ENCODE measurements at regions not wholly inside any gene's neighbourhood (a gene's known extent, or its start where the extent isn't known, plus 50 kb on each side); places are given as distances from the start of the nearest gene placed in this dataset.

- H3K4me3 ChIP-seq (ENCODE audit: low read length) = no peak overlapping the region
- peak; percentile 61 for DNase-seq (ENCODE audit: low read depth)
- TF ChIP-seq CTCF (conservative IDR thresholded peaks at IDR 0.05; ENCODE audit: low read depth, low read length) = no peak
These were observed 89.1 kb upstream of the LHCGR start for GRCh38 chr2:48844417-48845155.

- no peak for DNase-seq (ENCODE audit: low read depth)
- no peak for TF ChIP-seq CTCF (conservative IDR thresholded peaks at IDR 0.05; ENCODE audit: low read depth, low read length)
These were observed 85.6 kb upstream of the LHCGR start for GRCh38 chr2:48841126-48841525.

GRCh38 chr2:48838029-48838428 is 82.5 kb upstream of the LHCGR start:
- no peak overlapping the region for H3K4me3 ChIP-seq (ENCODE audit: low read length)
- no peak for TF ChIP-seq CTCF (conservative IDR thresholded peaks at IDR 0.05; ENCODE audit: low read depth, low read length)

More at GRCh38 chr2:48841126-48841525, 85.6 kb upstream of the LHCGR start:
- no peak overlapping the region for H3K4me3 ChIP-seq (ENCODE audit: low read length)

GRCh38 chr2:48829569-48829968 is 74.0 kb upstream of the LHCGR start:
- TF ChIP-seq CTCF (conservative IDR thresholded peaks at IDR 0.05; ENCODE audit: low read depth, low read length) = no peak
- DNase-seq (ENCODE audit: low read depth) = no peak
- H3K4me3 ChIP-seq (ENCODE audit: low read length) = no peak overlapping the region

More at GRCh38 chr2:48838029-48838428, 82.5 kb upstream of the LHCGR start:
- DNase-seq (ENCODE audit: low read depth) = no peak

GRCh38 chr2:48829036-48829435 is 73.5 kb upstream of the LHCGR start:
- no peak for DNase-seq (ENCODE audit: low read depth)
- no peak for TF ChIP-seq CTCF (conservative IDR thresholded peaks at IDR 0.05; ENCODE audit: low read depth, low read length)
- no peak overlapping the region for H3K4me3 ChIP-seq (ENCODE audit: low read length)

- H3K4me3 ChIP-seq (ENCODE audit: low read length) = no peak overlapping the region
- no peak for DNase-seq (ENCODE audit: low read depth)
- no peak for TF ChIP-seq CTCF (conservative IDR thresholded peaks at IDR 0.05; ENCODE audit: low read depth, low read length)
These were observed 71.5 kb upstream of the LHCGR start for GRCh38 chr2:48826986-48827385.

- no peak for TF ChIP-seq CTCF (conservative IDR thresholded peaks at IDR 0.05; ENCODE audit: low read depth, low read length)
- no peak for DNase-seq (ENCODE audit: low read depth)
- H3K4me3 ChIP-seq (ENCODE audit: low read length) = no peak overlapping the region
These were observed 68.6 kb upstream of the LHCGR start for GRCh38 chr2:48824116-48824515.
